ENCODE measurements at regions not wholly inside any gene's neighbourhood (a gene's known extent, or its start where the extent isn't known, plus 50 kb on each side); places are given as distances from the start of the nearest gene placed in this dataset.

DNA sequence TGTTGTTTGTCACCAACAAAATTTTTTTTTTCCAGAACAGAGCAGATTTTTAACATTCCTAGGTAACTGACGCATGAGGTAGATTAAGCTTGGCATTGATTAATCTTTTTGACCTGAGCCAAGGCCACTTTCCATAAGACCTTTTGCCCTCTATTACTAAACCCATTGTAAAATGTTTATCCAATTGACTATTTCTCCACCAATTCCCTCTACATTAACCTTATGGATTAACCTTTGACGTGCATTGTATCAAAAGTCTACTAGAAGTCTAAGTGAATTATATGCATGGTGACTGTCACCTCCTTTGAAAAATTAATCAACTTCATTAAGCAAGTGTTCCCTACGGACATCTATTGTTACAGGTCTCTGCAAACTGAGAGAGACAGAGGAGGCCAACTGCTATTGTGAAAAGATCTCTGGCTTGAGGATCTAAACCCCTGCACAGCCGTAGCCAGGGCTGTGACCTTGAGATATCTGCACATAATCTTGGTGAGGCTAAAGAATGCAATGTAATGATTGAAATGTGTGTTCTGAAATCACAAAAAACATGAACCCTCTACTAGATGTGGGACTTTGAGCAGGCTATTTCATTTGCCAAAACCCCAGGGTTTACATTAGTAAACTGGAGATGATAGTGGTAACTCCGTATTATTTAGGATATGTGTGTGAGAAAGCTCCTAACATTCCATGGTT lies 632.2 kb downstream of the TLR4 start:
- no peak for ATAC-seq
- no TSS peak for BruUV-seq (replicated peaks)

DNA sequence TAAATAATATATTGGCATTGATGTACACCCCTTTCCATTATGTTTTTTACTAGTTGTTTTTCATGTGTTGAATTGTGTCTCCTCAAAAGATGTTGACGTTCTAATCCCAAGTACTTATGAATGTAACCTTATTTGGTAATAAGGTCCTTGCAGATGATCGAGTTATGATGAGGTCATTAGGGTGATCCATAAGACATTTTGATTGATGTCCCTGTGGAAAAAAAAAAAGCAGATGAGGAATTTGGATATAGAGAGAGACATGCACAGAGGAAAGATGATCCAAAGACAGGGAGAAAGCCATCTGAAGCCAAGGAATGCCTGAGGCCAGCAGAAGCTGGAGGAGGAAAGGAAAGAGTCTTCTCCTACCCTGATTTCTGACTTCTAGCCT lies 632.7 kb downstream of the TLR4 start:
- Histone ChIP-seq H3K9me3 (ENCODE audit: control insufficient read depth, insufficient read depth, low read depth, low read length) (no peaks in the 10 kb centered on the region), H3K4me3 (ENCODE audit: low read depth in 2 of 2, low read length in 2 of 2) (no peak overlapping the region), H3K4me1 (ENCODE audit: control insufficient read depth, insufficient read depth, low read length) (no peaks in the 10 kb centered on the region), H3K36me3 (ENCODE audit: control insufficient read depth, insufficient read depth, low read length) (no peaks in the 10 kb centered on the region), H3K27ac (ENCODE audit: low read length) (no peak overlapping the region), H3K27me3 (ENCODE audit: control insufficient read depth, insufficient read depth, low read length) (no peaks in the 10 kb centered on the region)
- DNase-seq (ENCODE audit: low read depth, low spot score) (no peak), ATAC-seq (no peak)
- TF ChIP-seq, protein P1, sequence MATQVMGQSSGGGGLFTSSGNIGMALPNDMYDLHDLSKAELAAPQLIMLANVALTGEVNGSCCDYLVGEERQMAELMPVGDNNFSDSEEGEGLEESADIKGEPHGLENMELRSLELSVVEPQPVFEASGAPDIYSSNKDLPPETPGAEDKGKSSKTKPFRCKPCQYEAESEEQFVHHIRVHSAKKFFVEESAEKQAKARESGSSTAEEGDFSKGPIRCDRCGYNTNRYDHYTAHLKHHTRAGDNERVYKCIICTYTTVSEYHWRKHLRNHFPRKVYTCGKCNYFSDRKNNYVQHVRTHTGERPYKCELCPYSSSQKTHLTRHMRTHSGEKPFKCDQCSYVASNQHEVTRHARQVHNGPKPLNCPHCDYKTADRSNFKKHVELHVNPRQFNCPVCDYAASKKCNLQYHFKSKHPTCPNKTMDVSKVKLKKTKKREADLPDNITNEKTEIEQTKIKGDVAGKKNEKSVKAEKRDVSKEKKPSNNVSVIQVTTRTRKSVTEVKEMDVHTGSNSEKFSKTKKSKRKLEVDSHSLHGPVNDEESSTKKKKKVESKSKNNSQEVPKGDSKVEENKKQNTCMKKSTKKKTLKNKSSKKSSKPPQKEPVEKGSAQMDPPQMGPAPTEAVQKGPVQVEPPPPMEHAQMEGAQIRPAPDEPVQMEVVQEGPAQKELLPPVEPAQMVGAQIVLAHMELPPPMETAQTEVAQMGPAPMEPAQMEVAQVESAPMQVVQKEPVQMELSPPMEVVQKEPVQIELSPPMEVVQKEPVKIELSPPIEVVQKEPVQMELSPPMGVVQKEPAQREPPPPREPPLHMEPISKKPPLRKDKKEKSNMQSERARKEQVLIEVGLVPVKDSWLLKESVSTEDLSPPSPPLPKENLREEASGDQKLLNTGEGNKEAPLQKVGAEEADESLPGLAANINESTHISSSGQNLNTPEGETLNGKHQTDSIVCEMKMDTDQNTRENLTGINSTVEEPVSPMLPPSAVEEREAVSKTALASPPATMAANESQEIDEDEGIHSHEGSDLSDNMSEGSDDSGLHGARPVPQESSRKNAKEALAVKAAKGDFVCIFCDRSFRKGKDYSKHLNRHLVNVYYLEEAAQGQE (IDR thresholded peaks at IDR 0.05; ENCODE audit: insufficient read depth in 1 of 2, low read depth in 2 of 2, low read length in 1 of 2) = no peak
- TF ChIP-seq SIN3A (IDR thresholded peaks at IDR 0.05; ENCODE audit: borderline replicate concordance, insufficient read depth, low read depth, low read length) (no peak), TCF7L2 (IDR thresholded peaks at IDR 0.05; ENCODE audit: low read depth, low read length) (no peak), POLR2AphosphoS5 (IDR thresholded peaks at IDR 0.05; ENCODE audit: low read depth, low read length) (no peak)
- TF ChIP-seq, protein P2, sequence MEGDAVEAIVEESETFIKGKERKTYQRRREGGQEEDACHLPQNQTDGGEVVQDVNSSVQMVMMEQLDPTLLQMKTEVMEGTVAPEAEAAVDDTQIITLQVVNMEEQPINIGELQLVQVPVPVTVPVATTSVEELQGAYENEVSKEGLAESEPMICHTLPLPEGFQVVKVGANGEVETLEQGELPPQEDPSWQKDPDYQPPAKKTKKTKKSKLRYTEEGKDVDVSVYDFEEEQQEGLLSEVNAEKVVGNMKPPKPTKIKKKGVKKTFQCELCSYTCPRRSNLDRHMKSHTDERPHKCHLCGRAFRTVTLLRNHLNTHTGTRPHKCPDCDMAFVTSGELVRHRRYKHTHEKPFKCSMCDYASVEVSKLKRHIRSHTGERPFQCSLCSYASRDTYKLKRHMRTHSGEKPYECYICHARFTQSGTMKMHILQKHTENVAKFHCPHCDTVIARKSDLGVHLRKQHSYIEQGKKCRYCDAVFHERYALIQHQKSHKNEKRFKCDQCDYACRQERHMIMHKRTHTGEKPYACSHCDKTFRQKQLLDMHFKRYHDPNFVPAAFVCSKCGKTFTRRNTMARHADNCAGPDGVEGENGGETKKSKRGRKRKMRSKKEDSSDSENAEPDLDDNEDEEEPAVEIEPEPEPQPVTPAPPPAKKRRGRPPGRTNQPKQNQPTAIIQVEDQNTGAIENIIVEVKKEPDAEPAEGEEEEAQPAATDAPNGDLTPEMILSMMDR (IDR thresholded peaks at IDR 0.05) = no peak
- CTCF ChIA-PET = no interaction called here
- BruUV-seq (replicated peaks) = no TSS peak
- in situ Hi-C loops (cut with HindIII; ENCODE audit: low pct_unique_long_range_greater_than_20kb, low sequenced_read_pairs) = no loop called here
- intact Hi-C loops (cut with micrococcal nuclease; ENCODE audit: unreplicated experiment) = no loop called here
- POLR2A ChIA-PET = no interaction called here

More for the DNA sequence above, 632.2 kb downstream of the TLR4 start:
- in situ Hi-C loops (cut with HindIII; ENCODE audit: low pct_unique_long_range_greater_than_20kb, low sequenced_read_pairs) = no loop called here
- ChIA-PET POLR2A (no interaction called here), CTCF (no interaction called here)
- DNase-seq (ENCODE audit: low read depth, low spot score) = no peak
- H3K27me3 ChIP-seq (ENCODE audit: control insufficient read depth, insufficient read depth, low read length) = no peaks in the 10 kb centered on the region
- no peak overlapping the region for H3K27ac ChIP-seq (ENCODE audit: low read length)
- H3K9me3 ChIP-seq (ENCODE audit: control insufficient read depth, insufficient read depth, low read depth, low read length) = no peaks in the 10 kb centered on the region
- TF ChIP-seq, protein P1 (IDR thresholded peaks at IDR 0.05; ENCODE audit: insufficient read depth in 1 of 2, low read depth in 2 of 2, low read length in 1 of 2) = no peak
- TF ChIP-seq POLR2AphosphoS5 (IDR thresholded peaks at IDR 0.05; ENCODE audit: low read depth, low read length) = no peak
- TF ChIP-seq, protein P2 (IDR thresholded peaks at IDR 0.05) = no peak
- no peak for TF ChIP-seq SIN3A (IDR thresholded peaks at IDR 0.05; ENCODE audit: borderline replicate concordance, insufficient read depth, low read depth, low read length)
- TF ChIP-seq TCF7L2 (IDR thresholded peaks at IDR 0.05; ENCODE audit: low read depth, low read length) = no peak
- no peak overlapping the region for H3K4me3 ChIP-seq (ENCODE audit: low read depth in 2 of 2, low read length in 2 of 2)
- H3K4me1 ChIP-seq (ENCODE audit: control insufficient read depth, insufficient read depth, low read length) = no peaks in the 10 kb centered on the region
- no peaks in the 10 kb centered on the region for H3K36me3 ChIP-seq (ENCODE audit: control insufficient read depth, insufficient read depth, low read length)
- intact Hi-C loops (cut with micrococcal nuclease; ENCODE audit: unreplicated experiment) = no loop called here

Data from Panc1 (cell line).